Sigmoid colon (tissue), 6 donors: ENCODE measurements at regions not wholly inside any gene's neighbourhood (a gene's known extent, or its start where the extent isn't known, plus 50 kb on each side); places are given as distances from the start of the nearest gene placed in this dataset.

ENCODE experiments used
- DNase-seq: peaks from one replicate; pipeline ENCODE4 v3.0.0-alpha.2; 2019
- H3K27ac ChIP-seq, 4 donors: fragments of 200-600 bp; sonication (generic); one replicate each; pipeline ENCODE4 v1.5.1; 2016 to 2019; ENCODE audit warnings: mild to moderate bottlenecking in 1 of 4
- H3K27me3 ChIP-seq, 3 donors: fragments of 200-600 bp; sonication (generic); one replicate each; pipeline ENCODE4 v1.5.1; 2019; ENCODE audit warnings: mild to moderate bottlenecking in 1 of 3
- H3K36me3 ChIP-seq, 4 donors: fragments of 200-600 bp; sonication (generic); one replicate each; pipeline ENCODE4 v1.5.1; 2016 to 2019
- H3K4me1 ChIP-seq, 4 donors: fragments of 200-600 bp; sonication (generic); one replicate each; pipeline ENCODE4 v1.5.1; 2017 to 2019
- H3K4me3 ChIP-seq, 4 donors: fragments of 200-600 bp; sonication (generic); one replicate each; pipeline ENCODE4 v1.5.1; 2017 to 2019; ENCODE audit warnings: mild to moderate bottlenecking in 2 of 4, moderate library complexity in 1 of 4
- H3K9me3 ChIP-seq, 4 donors: fragments of 200-600 bp in 3 of 4; sonication (generic) in 3 of 4; one replicate each; pipeline versions ENCODE4 v1.5.1 to v1.6.1; 2013 to 2019
- EP300 ChIP-seq, 4 donors: sonication (generic); formaldehyde crosslinking; IDR thresholded peaks; one replicate each; pipeline ENCODE4 v1.6.1; 2017; ENCODE audit warnings: antibody characterized with exemption in 4 of 4
- POLR2A ChIP-seq, 2 donors: fragments of 450-650 bp; IDR thresholded peaks; one replicate each; pipeline ENCODE4 v1.6.1; 2016; ENCODE audit warnings: antibody characterized with exemption in 2 of 2, mild to moderate bottlenecking in 2 of 2, moderate library complexity in 2 of 2
- POLR2AphosphoS5 ChIP-seq, 4 donors: sonication (generic); formaldehyde crosslinking; IDR thresholded peaks; one replicate each; pipeline ENCODE4 v1.6.1; 2017; ENCODE audit warnings: antibody characterized with exemption in 4 of 4
- WGBS, 2 donors: extraction: QIAGEN DNeasy Blood & Tissue Kit; methylation state at CpG; one replicate each; pipeline ENCODE4 v1.1.7; 2013; 5-methylcytosine and 5-hydroxymethylcytosine counted together
- intact Hi-C: fragments of 100-400 bp; cut with DNase I; formaldehyde crosslinking; loops from one replicate; pipeline ENCODE4 v1.15.1; 2023
- TF ChIP-seq, protein P1 (sequence below), 4 experiments: fragments of 450-650 bp in 3 of 4; fragments of 200-600 bp in 1 of 4; IDR thresholded peaks; one replicate each; pipeline ENCODE4 v1.5.1; 2016 to 2019; ENCODE audit warnings: antibody characterized with exemption in 4 of 4, mild to moderate bottlenecking in 3 of 4, moderate library complexity in 2 of 4
- donor health status: healthy with polysubstance abuse.
- donor health status: healthy.

GRCh38 chr1:29981586-29982239 lies 741.7 kb downstream of the MATN1 start:
- TF ChIP-seq POLR2A (IDR thresholded peaks at IDR 0.05) (no peak), POLR2AphosphoS5 (IDR thresholded peaks at IDR 0.05) (no peak), EP300 (IDR thresholded peaks at IDR 0.05) (no peak)
- TF ChIP-seq, protein P1, sequence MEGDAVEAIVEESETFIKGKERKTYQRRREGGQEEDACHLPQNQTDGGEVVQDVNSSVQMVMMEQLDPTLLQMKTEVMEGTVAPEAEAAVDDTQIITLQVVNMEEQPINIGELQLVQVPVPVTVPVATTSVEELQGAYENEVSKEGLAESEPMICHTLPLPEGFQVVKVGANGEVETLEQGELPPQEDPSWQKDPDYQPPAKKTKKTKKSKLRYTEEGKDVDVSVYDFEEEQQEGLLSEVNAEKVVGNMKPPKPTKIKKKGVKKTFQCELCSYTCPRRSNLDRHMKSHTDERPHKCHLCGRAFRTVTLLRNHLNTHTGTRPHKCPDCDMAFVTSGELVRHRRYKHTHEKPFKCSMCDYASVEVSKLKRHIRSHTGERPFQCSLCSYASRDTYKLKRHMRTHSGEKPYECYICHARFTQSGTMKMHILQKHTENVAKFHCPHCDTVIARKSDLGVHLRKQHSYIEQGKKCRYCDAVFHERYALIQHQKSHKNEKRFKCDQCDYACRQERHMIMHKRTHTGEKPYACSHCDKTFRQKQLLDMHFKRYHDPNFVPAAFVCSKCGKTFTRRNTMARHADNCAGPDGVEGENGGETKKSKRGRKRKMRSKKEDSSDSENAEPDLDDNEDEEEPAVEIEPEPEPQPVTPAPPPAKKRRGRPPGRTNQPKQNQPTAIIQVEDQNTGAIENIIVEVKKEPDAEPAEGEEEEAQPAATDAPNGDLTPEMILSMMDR (IDR thresholded peaks at IDR 0.05) = no peak
- DNase-seq = no peak
- Histone ChIP-seq H3K4me3 (no peak overlapping the region), H3K9me3 (no peaks in the 10 kb centered on the region), H3K27ac (no peak overlapping the region), H3K4me1 (no peaks in the 10 kb centered on the region), H3K27me3 (no peaks in the 10 kb centered on the region), H3K36me3 (no peaks in the 10 kb centered on the region)
- intact Hi-C loops = no loop called here
- WGBS, 2 donors = 86 to 87% methylated on average over 5 of the region's 5 CpGs

GRCh38 chr1:29977550-29977949 lies 741.2 kb downstream of the PTPRU start:
- no peak for DNase-seq
- H3K36me3 ChIP-seq = no peaks in the 10 kb centered on the region
- no peaks in the 10 kb centered on the region for H3K4me1 ChIP-seq
- no peaks in the 10 kb centered on the region for H3K9me3 ChIP-seq
- TF ChIP-seq, protein P1 (IDR thresholded peaks at IDR 0.05) = no peak
- TF ChIP-seq POLR2A (IDR thresholded peaks at IDR 0.05) = no peak
- TF ChIP-seq POLR2AphosphoS5 (IDR thresholded peaks at IDR 0.05) = no peak
- no peak for TF ChIP-seq EP300 (IDR thresholded peaks at IDR 0.05)
- intact Hi-C loops = no loop called here
- H3K27ac ChIP-seq = no peak overlapping the region
- no peak overlapping the region for H3K4me3 ChIP-seq
- WGBS, 2 donors = 73 to 77% methylated on average over 4 of the region's 4 CpGs
- no peaks in the 10 kb centered on the region for H3K27me3 ChIP-seq

DNA sequence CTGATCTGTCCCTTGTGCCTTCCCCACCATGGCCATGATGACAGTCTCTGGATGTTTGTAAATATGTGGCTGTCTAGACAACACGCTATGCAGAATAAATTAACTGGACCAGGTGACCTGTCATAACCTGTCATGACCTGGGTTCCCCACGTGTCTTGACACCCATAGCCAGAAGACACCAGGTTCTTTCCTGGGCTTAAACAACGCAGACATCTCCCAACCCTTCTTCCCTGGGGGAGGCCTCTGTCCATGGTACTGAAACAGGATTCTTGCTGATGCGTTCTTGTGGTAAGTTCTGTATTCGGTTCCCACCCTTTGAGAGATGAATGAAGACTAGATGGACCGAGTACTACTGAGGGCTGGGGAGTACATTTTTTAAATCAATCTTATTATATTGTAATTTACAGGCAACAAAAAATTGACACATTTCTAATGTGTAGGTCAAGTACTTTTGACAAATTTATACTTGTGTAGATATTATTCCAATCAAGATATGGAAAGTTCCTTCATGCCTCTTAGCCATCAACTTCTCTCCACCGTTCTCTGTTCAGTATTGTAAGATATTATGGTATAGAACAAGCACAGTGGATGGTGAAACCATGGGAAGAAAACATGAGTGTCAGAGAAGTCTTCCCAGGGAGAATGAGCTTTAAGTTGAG lies 738.8 kb downstream of the PTPRU start:
- Histone ChIP-seq H3K36me3 (no peaks in the 10 kb centered on the region), H3K27me3 (peaks cover 0 to 6% (median 0%) of the 10 kb centered on the region in 3 donors), H3K4me3 (no peak overlapping the region), H3K9me3 (no peaks in the 10 kb centered on the region), H3K27ac (no peak overlapping the region), H3K4me1 (no peaks in the 10 kb centered on the region)
- WGBS, 2 donors = 29 to 32% methylated on average over 7 of the region's 7 CpGs
- intact Hi-C loops = no loop called here
- TF ChIP-seq POLR2AphosphoS5 (IDR thresholded peaks at IDR 0.05) (no peak), EP300 (IDR thresholded peaks at IDR 0.05) (no peak), POLR2A (IDR thresholded peaks at IDR 0.05) (no peak)
- TF ChIP-seq, protein P1 (IDR thresholded peaks at IDR 0.05) = no peak
- DNase-seq = no peak

DNA sequence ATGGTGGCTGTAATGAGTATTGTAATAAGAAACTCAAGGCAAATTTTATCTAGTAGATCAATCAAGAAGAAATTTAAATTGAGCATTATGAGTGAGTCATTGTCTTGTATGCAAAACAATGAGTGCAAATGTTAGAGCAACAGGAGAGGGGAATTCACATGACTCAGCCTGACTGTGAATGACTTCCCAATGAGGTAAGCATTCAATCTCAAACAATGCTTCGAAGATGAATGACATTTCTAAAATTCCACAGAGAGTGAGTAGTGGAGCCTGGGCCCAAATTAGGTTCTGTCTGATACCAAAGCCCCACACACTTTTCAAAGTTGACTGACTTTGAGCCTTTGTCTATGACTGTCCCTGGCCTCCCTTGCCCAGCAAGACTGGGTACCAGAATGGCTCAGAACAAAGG lies 738.0 kb downstream of the PTPRU start:
- no peak for TF ChIP-seq POLR2A (IDR thresholded peaks at IDR 0.05)
- no peak for TF ChIP-seq POLR2AphosphoS5 (IDR thresholded peaks at IDR 0.05)
- no peak for TF ChIP-seq EP300 (IDR thresholded peaks at IDR 0.05)
- TF ChIP-seq, protein P1 (IDR thresholded peaks at IDR 0.05) = no peak
- H3K9me3 ChIP-seq = no peaks in the 10 kb centered on the region
- H3K27me3 ChIP-seq = peaks cover 0 to 10% (median 0%) of the 10 kb centered on the region in 3 donors
- no peak for DNase-seq
- H3K36me3 ChIP-seq = no peaks in the 10 kb centered on the region
- no peak overlapping the region for H3K4me3 ChIP-seq
- intact Hi-C loops = no loop called here
- WGBS, 2 donors = 32 to 45% methylated on average over 1 of the region's 1 CpG
- no peaks in the 10 kb centered on the region for H3K4me1 ChIP-seq
- no peak overlapping the region for H3K27ac ChIP-seq
